H1 (cell line): ENCODE measurements at regions not wholly inside any gene's neighbourhood (a gene's known extent, or its start where the extent isn't known, plus 50 kb on each side); places are given as distances from the start of the nearest gene placed in this dataset.

Experiments used
- CTCF ChIA-PET: fragments of 300-600 bp; sonication (Branson Sonifier 250); formaldehyde crosslinking; loops from one replicate; lab custom pipeline; 2021; ENCODE audit not compliant: partially characterized antibody; lab: Charles Lee
- POLR2A ChIA-PET: fragments of 300-600 bp; sonication (Branson Sonifier 250); formaldehyde crosslinking; loops from one replicate; lab custom pipeline; 2021; ENCODE audit warnings: inconsistent platforms; ENCODE audit not compliant: partially characterized antibody; lab: Charles Lee
- DNase-seq, 2 experiments: peaks; one replicate each; pipeline versions ENCODE4 v3.0.0 to v3.0.0-alpha.2; 2010 to 2022; ENCODE audit warnings: low spot score in 2 of 2, low read depth in 1 of 2, mixed read lengths in 1 of 2
- FAIRE-seq: peaks from 2 replicates; lab custom pipeline; 2011; peaks lifted over from hg19 to GRCh38; lab: Jason Lieb, UNC
- H2AFZ ChIP-seq: 2 replicates; pipeline ENCODE4 v1.8.1; 2012; ENCODE audit warnings: low read length, inconsistent platforms
- H2AK5ac ChIP-seq: 2 replicates; pipeline ENCODE4 v1.6.1; 2013; ENCODE audit warnings: low read depth, low read length
- H2BK120ac ChIP-seq: replicated peaks from 2 replicates; pipeline ENCODE3; 2013; ENCODE audit warnings: low read depth, low read length, inconsistent platforms
- H2BK12ac ChIP-seq: 2 replicates; pipeline ENCODE4 v1.6.1; 2013; ENCODE audit warnings: low read depth, low read length
- H2BK15ac ChIP-seq: 2 replicates; pipeline ENCODE4 v1.6.1; 2013; ENCODE audit warnings: low read length
- H2BK20ac ChIP-seq: 2 replicates; pipeline ENCODE4 v1.6.1; 2013; ENCODE audit warnings: low read length
- H2BK5ac ChIP-seq: 2 replicates; pipeline ENCODE4 v1.6.1; 2013; ENCODE audit warnings: low read depth, low read length
- H3K14ac ChIP-seq: 2 replicates; pipeline ENCODE4 v1.6.1; 2013; ENCODE audit warnings: inconsistent platforms; ENCODE audit not compliant: insufficient read length
- H3K18ac ChIP-seq: 2 replicates; pipeline ENCODE4 v1.6.1; 2013; ENCODE audit warnings: low read length; ENCODE audit errors: extremely low read depth
- H3K23ac ChIP-seq: 2 replicates; pipeline ENCODE4 v1.6.1; 2013; ENCODE audit warnings: inconsistent platforms; ENCODE audit not compliant: insufficient read length
- H3K23me2 ChIP-seq: 2 replicates; pipeline ENCODE4 v1.6.1; 2013; ENCODE audit warnings: low read depth, low read length
- H3K27ac ChIP-seq: 2 replicates; pipeline ENCODE4 v1.6.1; 2011; ENCODE audit warnings: low read depth, low read length, inconsistent platforms
- H3K27me3 ChIP-seq, 4 experiments: replicated peaks in 1 of 4; 1 replicate in 1 of 4; 2 replicates in 3 of 4; pipeline versions ENCODE4 v1.6.1 to v1.8.1; 2011 to 2013; ENCODE audit warnings: low read length in 3 of 4, mild to moderate bottlenecking in 3 of 4, inconsistent platforms in 2 of 4, mixed read lengths in 2 of 4, moderate library complexity in 1 of 4; ENCODE audit not compliant: control insufficient read depth in 3 of 4, insufficient read depth in 3 of 4; ENCODE audit errors: extremely low read depth in 1 of 4
- H3K36me3 ChIP-seq, 4 experiments: 2 replicates each; pipeline versions ENCODE4 v1.6.1 to v1.8.1; 2011 to 2013; ENCODE audit warnings: mild to moderate bottlenecking in 4 of 4, low read length in 3 of 4, moderate library complexity in 2 of 4, control low read depth in 1 of 4, inconsistent platforms in 1 of 4; ENCODE audit not compliant: insufficient read depth in 4 of 4, control insufficient read depth in 2 of 4
- H3K4ac ChIP-seq: replicated peaks from 2 replicates; pipeline ENCODE3; 2013; ENCODE audit warnings: low read length, low read depth, mixed read lengths, inconsistent platforms; ENCODE audit not compliant: insufficient read length
- H3K4me1 ChIP-seq, 4 experiments: replicated peaks in 1 of 4; 1 replicate in 1 of 4; 2 replicates in 3 of 4; pipeline versions ENCODE4 v1.6.1 to v1.8.1; 2011 to 2013; ENCODE audit warnings: low read length in 3 of 4, inconsistent platforms in 2 of 4, mixed read lengths in 1 of 4; ENCODE audit not compliant: insufficient read depth in 4 of 4, control insufficient read depth in 3 of 4
- H3K4me2 ChIP-seq, 2 experiments: 2 replicates each; pipeline versions ENCODE4 v1.6.1 to v1.8.1; 2011 to 2013; ENCODE audit warnings: low read depth in 2 of 2, low read length in 2 of 2, control low read depth in 1 of 2, inconsistent platforms in 1 of 2, mild to moderate bottlenecking in 1 of 2; ENCODE audit not compliant: insufficient read depth in 1 of 2
- H3K4me3 ChIP-seq, 4 experiments: fragments of 200-600, 300-600 bp in 1 of 4; sonication (generic), shearing (Covaris generic), sonication (Bioruptor Twin) in 1 of 4; 2 replicates each; pipeline versions ENCODE4 v1.5.1 to v1.8.1; 2011 to 2016; ENCODE audit warnings: low read length in 4 of 4, low read depth in 3 of 4, control low read depth in 2 of 4, inconsistent platforms in 2 of 4, mild to moderate bottlenecking in 2 of 4, mixed read lengths in 1 of 4, moderate library complexity in 1 of 4; ENCODE audit not compliant: insufficient read depth in 2 of 4; ENCODE audit errors: extremely low read depth in 1 of 4
- H3K56ac ChIP-seq: replicated peaks from 2 replicates; pipeline ENCODE3; 2013; ENCODE audit warnings: low read depth, mild to moderate bottlenecking, mixed read lengths, low read length, inconsistent platforms; ENCODE audit not compliant: insufficient read length
- H3K79me1 ChIP-seq: 2 replicates; pipeline ENCODE4 v1.6.1; 2013; ENCODE audit warnings: low read depth, low read length, control low read depth
- H3K79me2 ChIP-seq, 2 experiments: 2 replicates each; pipeline versions ENCODE4 v1.6.1 to v1.8.1; 2012 to 2013; ENCODE audit warnings: low read length in 2 of 2, mild to moderate bottlenecking in 2 of 2, inconsistent platforms in 1 of 2; ENCODE audit not compliant: insufficient read depth in 2 of 2, control insufficient read depth in 1 of 2
- H3K9ac ChIP-seq, 4 experiments: replicated peaks in 1 of 4; 1 replicate in 1 of 4; 2 replicates in 3 of 4; pipeline versions ENCODE4 v1.6.1 to v1.8.1; 2011 to 2013; ENCODE audit warnings: low read depth in 3 of 4, low read length in 3 of 4, control low read depth in 2 of 4, mild to moderate bottlenecking in 2 of 4, moderate library complexity in 2 of 4, inconsistent platforms in 1 of 4; ENCODE audit errors: extremely low read depth in 1 of 4
- H3K9me3 ChIP-seq, 2 experiments: 2 replicates each; pipeline versions ENCODE4 v1.6.1 to v1.8.1; 2012 to 2013; ENCODE audit warnings: mild to moderate bottlenecking in 2 of 2, moderate library complexity in 2 of 2, control low read depth in 1 of 2, inconsistent platforms in 1 of 2, low read depth in 1 of 2, low read length in 1 of 2, mixed read lengths in 1 of 2; ENCODE audit not compliant: insufficient read depth in 2 of 2
- H4K20me1 ChIP-seq, 2 experiments: replicated peaks in 1 of 2; 2 replicates each; pipeline versions ENCODE3 to v1.8.1; 2011 to 2013; ENCODE audit warnings: inconsistent platforms in 2 of 2, low read length in 2 of 2, mild to moderate bottlenecking in 1 of 2; ENCODE audit not compliant: insufficient read depth in 2 of 2, control insufficient read depth in 1 of 2
- H4K5ac ChIP-seq: 2 replicates; pipeline ENCODE4 v1.6.1; 2013; ENCODE audit warnings: low read length, low read depth, mixed read lengths, inconsistent platforms; ENCODE audit not compliant: insufficient read length
- H4K8ac ChIP-seq: 2 replicates; pipeline ENCODE4 v1.8.0; 2013; ENCODE audit warnings: mild to moderate bottlenecking, moderate library complexity, low read length, inconsistent platforms; ENCODE audit not compliant: insufficient read depth; ENCODE audit errors: extremely low read depth
- H4K91ac ChIP-seq: replicated peaks from 2 replicates; pipeline ENCODE3; 2013; ENCODE audit warnings: low read length, mixed read lengths, inconsistent platforms; ENCODE audit not compliant: insufficient read length
- NANOG ChIP-seq: IDR thresholded peaks from 2 replicates; pipeline ENCODE4 v1.6.1; 2011; ENCODE audit warnings: low read length, low read depth, mild to moderate bottlenecking, inconsistent platforms; ENCODE audit not compliant: insufficient read depth, poor library complexity, severe bottlenecking
- ZNF274 ChIP-seq: IDR thresholded peaks from 2 replicates; pipeline ENCODE4 v1.7.0; 2012; ENCODE audit warnings: low read length, borderline replicate concordance; ENCODE audit errors: extremely low read depth
- WGBS, 2 experiments: shearing (Covaris generic) in 1 of 2; methylation state at CpG; one replicate each; pipeline versions ENCODE4 v1.1.6 to v1.1.7; 2013 to 2015; ENCODE audit warnings: low lambda C conversion rate in 2 of 2, mixed read lengths in 2 of 2, inconsistent platforms in 1 of 2, low coverage in 1 of 2, missing lambda C conversion rate in 1 of 2; ENCODE audit not compliant: insufficient replicate concordance in 2 of 2, insufficient coverage in 1 of 2, insufficient read length in 1 of 2; ENCODE audit errors: extremely low coverage in 1 of 2, missing lambda C conversion rate in 1 of 2; 5-methylcytosine and 5-hydroxymethylcytosine counted together

DNA sequence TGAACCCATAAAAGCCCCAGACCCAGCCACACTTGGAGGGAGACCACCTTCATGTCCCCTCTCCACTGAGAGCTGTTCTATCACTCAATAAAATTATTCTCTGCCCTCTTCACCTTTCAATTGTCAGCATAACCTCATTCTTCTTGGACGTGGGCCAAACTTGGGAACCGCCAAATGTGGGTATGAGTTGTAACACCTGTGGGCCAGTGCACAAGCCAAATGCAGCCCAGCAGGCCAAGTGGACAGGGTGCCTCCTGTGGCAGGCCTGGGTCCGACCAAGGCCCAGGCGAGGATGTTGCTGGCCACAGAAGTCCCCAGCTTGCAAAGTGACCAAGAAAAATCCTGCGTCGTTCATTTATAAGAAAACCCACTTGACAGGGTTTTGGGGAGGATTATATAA lies 621.2 kb downstream of the METTL15 start:
- Histone ChIP-seq H2BK12ac (no peak overlapping the region), H4K20me1 (no peaks in the 10 kb centered on the region), H3K4ac (no peak overlapping the region), H2AK5ac (no peak overlapping the region), H2BK120ac (no peak overlapping the region), H2BK5ac (no peak overlapping the region), H3K9me3 (no peaks in the 10 kb centered on the region), H3K36me3 (no peaks in the 10 kb centered on the region), H2BK20ac (no peak overlapping the region), H3K4me1 (0 out of 7 replicates have a peak, but pooled peaks cover 0 to 2% (median 0%) of the 10 kb centered on the region in 4 experiments), H3K56ac (no peak overlapping the region), H3K9ac (no peak overlapping the region), H3K79me2 (no peaks in the 10 kb centered on the region), H3K18ac (no peak overlapping the region), H3K4me2 (no peak overlapping the region), H4K91ac (no peak overlapping the region), H4K8ac (no peak overlapping the region), H3K23ac (no peak overlapping the region), H3K4me3 (no peak overlapping the region), H2AFZ (no peak overlapping the region), H3K14ac (no peak overlapping the region), H2BK15ac (no peak overlapping the region), H3K23me2 (no peaks in the 10 kb centered on the region; the same call in 1 of the 2 replicates), H3K27ac (no peak overlapping the region)
- POLR2A ChIA-PET: no interaction called here
- no peak for DNase-seq
- FAIRE-seq: no peak
- WGBS, 2 experiments: 96% methylated on average over 6 of the region's 6 CpGs; no CpG with 5 or more reads in 1 of the 2 experiments
- TF ChIP-seq NANOG: no peak
- TF ChIP-seq ZNF274: no peak
- TF ChIP-seq, all 59 proteins: peak for 0
- Histone ChIP-seq H3K27me3 (no peaks in the 10 kb centered on the region), H4K5ac (no peak overlapping the region), H3K79me1 (no peaks in the 10 kb centered on the region)
- CTCF ChIA-PET: interaction anchor here (0.7 to 1.2 kb wide), 2 partner anchors 32 to 55 kb away, joined by 3 read pairs; no protein-coding TSS in a partner anchor
